Prostate gland (tissue), 2 donors: ENCODE measurements at regions not wholly inside any gene's neighbourhood (a gene's known extent, or its start where the extent isn't known, plus 50 kb on each side); places are given as distances from the start of the nearest gene placed in this dataset.

Source experiments
- DNase-seq: peaks from one replicate; pipeline ENCODE4 v3.0.0-alpha.2; 2019; ENCODE audit warnings: low spot score
- H3K27ac ChIP-seq, 2 donors: fragments of 200-600 bp; sonication (generic); 2 replicates each; pipeline ENCODE4 v1.5.1; 2017 to 2019
- H3K27me3 ChIP-seq: fragments of 200-600 bp; sonication (generic); replicated peaks from 2 replicates; pipeline ENCODE4 v1.5.1; 2019; ENCODE audit not compliant: insufficient read depth
- H3K36me3 ChIP-seq, 2 donors: fragments of 200-600 bp; sonication (generic); 1 replicate in 1 of 2; 2 replicates in 1 of 2; pipeline versions ENCODE4 v1.5.1 to v1.8.1; 2017 to 2019
- H3K4me1 ChIP-seq: fragments of 200-600 bp; sonication (generic); replicated peaks from 2 replicates; pipeline ENCODE4 v1.5.1; 2019
- H3K4me3 ChIP-seq, 2 donors: fragments of 200-600 bp; sonication (generic); 2 replicates each; pipeline ENCODE4 v1.5.1; 2017 to 2019
- H3K9me3 ChIP-seq: fragments of 200-600 bp; sonication (generic); 2 replicates; pipeline ENCODE4 v1.5.1; 2017
- CTCF ChIP-seq, 4 experiments: fragments of 200-600 bp in 2 of 4; fragments of 450-650 bp in 2 of 4; sonication (generic) in 2 of 4; IDR thresholded peaks; 1 replicate in 3 of 4; 2 replicates in 1 of 4; pipeline ENCODE4 v1.5.1; 2016 to 2019; ENCODE audit warnings: antibody characterized with exemption in 4 of 4, mild to moderate bottlenecking in 2 of 4, moderate library complexity in 2 of 4
- POLR2A ChIP-seq: fragments of 450-650 bp; IDR thresholded peaks from one replicate; pipeline ENCODE4 v1.6.1; 2016; ENCODE audit warnings: antibody characterized with exemption, mild to moderate bottlenecking
- POLR2AphosphoS5 ChIP-seq: sonication (generic); formaldehyde crosslinking; IDR thresholded peaks from one replicate; pipeline ENCODE4 v1.6.1; 2017; ENCODE audit warnings: antibody characterized with exemption
- WGBS: methylation state at CpG from one replicate; pipeline ENCODE4 v1.1.5; 2018; 5-methylcytosine and 5-hydroxymethylcytosine counted together
- intact Hi-C: fragments of 100-400 bp; cut with DNase I; formaldehyde crosslinking; loops from one replicate; pipeline ENCODE4 v1.14.2; 2022

- Histone ChIP-seq H3K36me3 (no peaks in the 10 kb centered on the region), H3K9me3 (no peaks in the 10 kb centered on the region), H3K4me1 (no peaks in the 10 kb centered on the region), H3K27ac (no peak overlapping the region), H3K4me3 (no peak overlapping the region), H3K27me3 (no peaks in the 10 kb centered on the region)
- intact Hi-C loops = no loop called here
- DNase-seq = no peak
- no peak for TF ChIP-seq POLR2AphosphoS5
- TF ChIP-seq CTCF (IDR thresholded peaks at IDR 0.05) = no peak
- no peak for TF ChIP-seq POLR2A
Measured at GRCh38 chr12:88691811-88692210, 111.5 kb upstream of the KITLG start.

GRCh38 chr12:88684610-88685009 is 104.3 kb upstream of the KITLG start:
- Histone ChIP-seq H3K27ac (no peak overlapping the region), H3K4me3 (no peak overlapping the region), H3K27me3 (no peaks in the 10 kb centered on the region), H3K4me1 (no peaks in the 10 kb centered on the region), H3K36me3 (no peaks in the 10 kb centered on the region), H3K9me3 (no peaks in the 10 kb centered on the region)
- no peak for TF ChIP-seq POLR2A
- peak; percentile 48 for TF ChIP-seq POLR2AphosphoS5
- intact Hi-C loops = no loop called here
- 54% methylated on average over 2 of the region's 2 CpGs for WGBS
- peak; percentile 29 for DNase-seq

GRCh38 chr12:88684170-88684569 is 103.9 kb upstream of the KITLG start:
- 87% methylated on average over 2 of the region's 2 CpGs for WGBS
- H3K9me3 ChIP-seq = no peaks in the 10 kb centered on the region
- DNase-seq = no peak
- H3K4me1 ChIP-seq = no peaks in the 10 kb centered on the region
- H3K36me3 ChIP-seq = no peaks in the 10 kb centered on the region
- no peaks in the 10 kb centered on the region for H3K27me3 ChIP-seq
- TF ChIP-seq POLR2AphosphoS5 (no peak), CTCF (IDR thresholded peaks at IDR 0.05) (no peak), POLR2A (no peak)
- intact Hi-C loops = no loop called here
- H3K27ac ChIP-seq = no peak overlapping the region
- no peak overlapping the region for H3K4me3 ChIP-seq

- WGBS = 94% methylated on average over 1 of the region's 1 CpG
- Histone ChIP-seq H3K27me3 (no peaks in the 10 kb centered on the region), H3K9me3 (no peaks in the 10 kb centered on the region), H3K4me1 (no peaks in the 10 kb centered on the region), H3K36me3 (no peaks in the 10 kb centered on the region), H3K27ac (no peak overlapping the region), H3K4me3 (no peak overlapping the region)
- no peak for TF ChIP-seq POLR2A
- TF ChIP-seq POLR2AphosphoS5 = no peak
- TF ChIP-seq CTCF (IDR thresholded peaks at IDR 0.05) = no peak
- intact Hi-C loops = no loop called here
- DNase-seq = no peak
Measured at GRCh38 chr12:88683628-88684027, 103.4 kb upstream of the KITLG start.

GRCh38 chr12:88681271-88681670 is 101.0 kb upstream of the KITLG start:
- no peaks in the 10 kb centered on the region for H3K36me3 ChIP-seq
- no peak overlapping the region for H3K27ac ChIP-seq
- no peaks in the 10 kb centered on the region for H3K27me3 ChIP-seq
- TF ChIP-seq POLR2AphosphoS5 = no peak
- TF ChIP-seq POLR2A = no peak
- no peak for TF ChIP-seq CTCF (IDR thresholded peaks at IDR 0.05)
- DNase-seq = no peak
- intact Hi-C loops = no loop called here
- H3K4me3 ChIP-seq = no peak overlapping the region
- H3K9me3 ChIP-seq = no peaks in the 10 kb centered on the region
- no peaks in the 10 kb centered on the region for H3K4me1 ChIP-seq
- 91% methylated on average over 1 of the region's 1 CpG for WGBS
